ENCODE measurements at regions not wholly inside any gene's neighbourhood (a gene's known extent, or its start where the extent isn't known, plus 50 kb on each side); places are given as distances from the start of the nearest gene placed in this dataset.

DNA sequence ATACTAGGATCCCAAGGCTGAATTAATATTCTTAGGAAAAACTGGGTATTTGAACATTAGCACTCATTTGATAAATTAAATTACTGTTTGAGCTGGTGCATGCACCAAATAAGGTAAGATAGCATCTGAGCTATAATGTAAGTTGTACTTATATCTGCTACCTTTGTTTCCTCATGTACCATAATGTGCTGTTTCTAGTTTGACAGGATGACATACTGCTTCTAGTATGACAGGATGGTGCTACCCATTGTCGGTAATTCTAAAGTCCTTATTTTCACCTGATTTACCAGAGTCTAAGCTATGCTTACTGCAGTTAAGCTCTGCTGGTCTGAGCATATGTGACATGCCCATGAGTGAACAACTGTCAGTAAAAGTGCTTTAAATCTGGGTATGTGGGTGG is 1017.5 kb upstream of the IGFBP7 start:
- Histone ChIP-seq H3K27ac (no peak overlapping the region), H3K4me3 (no peak overlapping the region), H3K27me3 (no peaks in the 10 kb centered on the region), H3K4me1 (no peaks in the 10 kb centered on the region), H3K36me3 (no peaks in the 10 kb centered on the region), H3K9me3 (no peaks in the 10 kb centered on the region)
- WGBS, 2 donors (ENCODE audit: low coverage in 1 of 2), result 83 to 86% methylated on average over 1 of the region's 1 CpG
- TF ChIP-seq EP300 (IDR thresholded peaks at IDR 0.05; ENCODE audit: low read depth) (no peak), POLR2A (IDR thresholded peaks at IDR 0.05) (no peak), POLR2AphosphoS5 (IDR thresholded peaks at IDR 0.05) (no peak)
- TF ChIP-seq, protein P1, sequence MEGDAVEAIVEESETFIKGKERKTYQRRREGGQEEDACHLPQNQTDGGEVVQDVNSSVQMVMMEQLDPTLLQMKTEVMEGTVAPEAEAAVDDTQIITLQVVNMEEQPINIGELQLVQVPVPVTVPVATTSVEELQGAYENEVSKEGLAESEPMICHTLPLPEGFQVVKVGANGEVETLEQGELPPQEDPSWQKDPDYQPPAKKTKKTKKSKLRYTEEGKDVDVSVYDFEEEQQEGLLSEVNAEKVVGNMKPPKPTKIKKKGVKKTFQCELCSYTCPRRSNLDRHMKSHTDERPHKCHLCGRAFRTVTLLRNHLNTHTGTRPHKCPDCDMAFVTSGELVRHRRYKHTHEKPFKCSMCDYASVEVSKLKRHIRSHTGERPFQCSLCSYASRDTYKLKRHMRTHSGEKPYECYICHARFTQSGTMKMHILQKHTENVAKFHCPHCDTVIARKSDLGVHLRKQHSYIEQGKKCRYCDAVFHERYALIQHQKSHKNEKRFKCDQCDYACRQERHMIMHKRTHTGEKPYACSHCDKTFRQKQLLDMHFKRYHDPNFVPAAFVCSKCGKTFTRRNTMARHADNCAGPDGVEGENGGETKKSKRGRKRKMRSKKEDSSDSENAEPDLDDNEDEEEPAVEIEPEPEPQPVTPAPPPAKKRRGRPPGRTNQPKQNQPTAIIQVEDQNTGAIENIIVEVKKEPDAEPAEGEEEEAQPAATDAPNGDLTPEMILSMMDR (IDR thresholded peaks at IDR 0.05), result no peak
- DNase-seq, result no peak
- in situ Hi-C loops (cut with MboI; ENCODE audit: low pct_ligation_motif_present in 1 of 4, low pct_unique_long_range_greater_than_20kb in 1 of 4, low sequenced_read_pairs in 3 of 4) (no loop called here), intact Hi-C loops (cut with DNase I; ENCODE audit: low total_unique reads) (no loop called here)

DNA sequence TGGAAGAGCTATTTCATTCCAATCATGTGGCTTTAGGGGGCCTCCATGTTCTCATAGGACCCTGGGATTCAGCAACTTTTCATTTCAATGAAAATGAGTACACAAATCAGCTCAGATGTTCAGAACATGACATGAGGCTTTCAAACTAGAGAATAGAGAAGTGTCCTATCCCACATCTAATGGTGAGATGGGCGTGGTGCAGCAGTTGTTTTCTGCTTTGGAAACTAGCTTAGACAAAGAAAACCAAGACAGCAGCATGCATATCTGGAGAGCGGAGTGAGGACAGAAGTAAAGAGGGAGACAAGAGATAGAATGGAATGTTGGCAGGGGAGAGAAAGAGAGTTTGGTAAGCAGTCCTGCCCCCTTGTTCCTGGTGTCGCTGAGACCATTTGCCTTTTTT is 1009.1 kb upstream of the IGFBP7 start:
- TF ChIP-seq, protein P1 (IDR thresholded peaks at IDR 0.05), result no peak
- intact Hi-C loops (cut with DNase I; ENCODE audit: low total_unique reads), result no loop called here
- no peaks in the 10 kb centered on the region for H3K27me3 ChIP-seq
- H3K27ac ChIP-seq, result no peak overlapping the region
- in situ Hi-C loops (cut with MboI; ENCODE audit: low pct_ligation_motif_present in 1 of 4, low pct_unique_long_range_greater_than_20kb in 1 of 4, low sequenced_read_pairs in 3 of 4), result no loop called here
- WGBS, 2 donors (ENCODE audit: low coverage in 1 of 2), result 74 to 95% methylated on average over 2 to 3 of the region's 3 CpGs
- no peak for DNase-seq
- H3K9me3 ChIP-seq, result no peaks in the 10 kb centered on the region
- H3K4me1 ChIP-seq, result no peaks in the 10 kb centered on the region
- H3K4me3 ChIP-seq, result no peak overlapping the region
- no peaks in the 10 kb centered on the region for H3K36me3 ChIP-seq

DNA sequence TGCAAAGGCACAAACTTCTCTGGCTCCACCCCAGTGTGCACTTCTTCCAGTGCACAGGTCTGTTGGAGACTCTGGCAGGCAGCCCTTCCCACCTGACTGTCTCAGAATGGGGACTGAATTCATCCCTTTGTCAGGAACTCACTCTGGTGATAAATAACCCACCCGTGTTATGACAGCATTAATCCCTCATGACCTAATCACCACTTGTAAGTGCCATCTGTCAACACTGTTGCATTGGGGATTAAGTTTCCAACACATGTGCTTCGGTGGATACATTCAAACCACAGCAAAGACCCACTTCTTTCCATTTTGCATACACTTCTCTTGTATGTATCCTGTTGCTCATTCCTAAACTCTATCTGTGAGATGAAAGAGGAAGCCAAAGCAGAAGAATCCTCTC is 1002.9 kb upstream of the IGFBP7 start:
- intact Hi-C loops (cut with DNase I; ENCODE audit: low total_unique reads), result no loop called here
- Histone ChIP-seq H3K4me1 (no peaks in the 10 kb centered on the region), H3K27me3 (no peaks in the 10 kb centered on the region), H3K4me3 (no peak overlapping the region), H3K27ac (no peak overlapping the region), H3K36me3 (no peaks in the 10 kb centered on the region), H3K9me3 (no peaks in the 10 kb centered on the region)
- WGBS, 2 donors (ENCODE audit: low coverage in 1 of 2), result 57% methylated on average over 1 to 2 of the region's 2 CpGs
- in situ Hi-C loops (cut with MboI; ENCODE audit: low pct_ligation_motif_present in 1 of 4, low pct_unique_long_range_greater_than_20kb in 1 of 4, low sequenced_read_pairs in 3 of 4), result no loop called here
- DNase-seq, result no peak
- no peak for TF ChIP-seq POLR2A (IDR thresholded peaks at IDR 0.05)
- no peak for TF ChIP-seq EP300 (IDR thresholded peaks at IDR 0.05; ENCODE audit: low read depth)
- TF ChIP-seq, protein P1 (IDR thresholded peaks at IDR 0.05), result no peak
- TF ChIP-seq POLR2AphosphoS5 (IDR thresholded peaks at IDR 0.05), result no peak

DNA sequence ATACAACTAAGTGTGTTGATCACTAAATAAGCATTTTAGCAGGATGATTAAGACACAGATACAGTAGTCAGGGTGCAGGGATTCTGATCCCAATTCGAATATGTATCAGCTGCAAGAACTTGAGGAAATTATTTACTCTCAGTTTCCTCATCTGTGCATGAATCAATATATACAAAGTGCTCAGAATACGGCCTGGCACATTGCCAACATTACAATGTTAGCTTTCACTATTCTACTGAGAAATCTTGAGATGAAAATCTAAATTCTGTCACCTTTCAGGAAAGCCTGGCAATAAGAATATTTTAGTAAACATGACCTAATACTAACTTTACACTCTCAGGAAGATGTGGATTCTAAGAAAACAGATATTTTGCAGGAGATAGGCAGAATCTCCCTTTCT is 1001.6 kb upstream of the IGFBP7 start:
- no peaks in the 10 kb centered on the region for H3K4me1 ChIP-seq
- intact Hi-C loops (cut with DNase I; ENCODE audit: low total_unique reads), result no loop called here
- H3K27me3 ChIP-seq, result no peaks in the 10 kb centered on the region
- no peak for TF ChIP-seq EP300 (IDR thresholded peaks at IDR 0.05; ENCODE audit: low read depth)
- no peak overlapping the region for H3K4me3 ChIP-seq
- in situ Hi-C loops (cut with MboI; ENCODE audit: low pct_ligation_motif_present in 1 of 4, low pct_unique_long_range_greater_than_20kb in 1 of 4, low sequenced_read_pairs in 3 of 4), result no loop called here
- 50 to 56% methylated on average over 2 of the region's 2 CpGs for WGBS, 2 donors (ENCODE audit: low coverage in 1 of 2)
- no peak overlapping the region for H3K27ac ChIP-seq
- no peaks in the 10 kb centered on the region for H3K9me3 ChIP-seq
- no peak for DNase-seq
- H3K36me3 ChIP-seq, result no peaks in the 10 kb centered on the region

DNA sequence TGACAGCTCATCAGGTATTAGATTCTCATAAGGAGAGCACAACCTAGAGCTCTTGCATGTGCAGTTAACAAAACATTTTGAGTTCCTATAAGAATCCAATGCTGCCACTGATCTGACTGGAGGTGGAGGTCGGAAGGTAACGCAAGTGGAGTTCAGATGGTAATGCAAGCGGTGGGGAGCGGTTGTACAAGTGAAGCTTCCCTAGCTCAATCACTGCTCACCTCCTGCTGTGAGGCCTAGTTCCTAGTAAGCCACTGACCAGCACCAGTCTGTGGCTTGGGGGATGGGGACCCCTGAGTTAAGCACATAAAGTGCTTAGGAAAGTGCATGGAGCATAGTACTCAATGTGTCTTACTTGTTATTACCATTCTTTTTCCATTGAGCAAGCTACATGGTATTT is 983.2 kb upstream of the IGFBP7 start:
- DNase-seq, result no peak
- no peaks in the 10 kb centered on the region for H3K27me3 ChIP-seq
- H3K4me3 ChIP-seq, result no peak overlapping the region
- H3K36me3 ChIP-seq, result no peaks in the 10 kb centered on the region
- H3K4me1 ChIP-seq, result peaks cover 0 to 3% (median 0%) of the 10 kb centered on the region in 4 donors
- H3K9me3 ChIP-seq, result no peaks in the 10 kb centered on the region
- no peak overlapping the region for H3K27ac ChIP-seq
- 60 to 97% methylated on average over 2 to 4 of the region's 4 CpGs for WGBS, 2 donors (ENCODE audit: low coverage in 1 of 2)
- in situ Hi-C loops (cut with MboI; ENCODE audit: low pct_ligation_motif_present in 1 of 4, low pct_unique_long_range_greater_than_20kb in 1 of 4, low sequenced_read_pairs in 3 of 4) (no loop called here), intact Hi-C loops (cut with DNase I; ENCODE audit: low total_unique reads) (loop anchor here (5.0 kb wide), 1 partner anchor 1889 kb away; no protein-coding TSS in a partner anchor)
- TF ChIP-seq, protein P1 (IDR thresholded peaks at IDR 0.05), result no peak
- TF ChIP-seq EP300 (IDR thresholded peaks at IDR 0.05; ENCODE audit: low read depth) (no peak), POLR2A (IDR thresholded peaks at IDR 0.05) (no peak), POLR2AphosphoS5 (IDR thresholded peaks at IDR 0.05) (no peak)

All from transverse colon (tissue), 4 donors.